ENCODE measurements at regions not wholly inside any gene's neighbourhood (a gene's known extent, or its start where the extent isn't known, plus 50 kb on each side); places are given as distances from the start of the nearest gene placed in this dataset.
"Not testable (repeated sequence)": the region's sequence is repeated elsewhere in the genome, so short reads cannot be mapped to it uniquely, and the experiment has no call there.

DNA sequence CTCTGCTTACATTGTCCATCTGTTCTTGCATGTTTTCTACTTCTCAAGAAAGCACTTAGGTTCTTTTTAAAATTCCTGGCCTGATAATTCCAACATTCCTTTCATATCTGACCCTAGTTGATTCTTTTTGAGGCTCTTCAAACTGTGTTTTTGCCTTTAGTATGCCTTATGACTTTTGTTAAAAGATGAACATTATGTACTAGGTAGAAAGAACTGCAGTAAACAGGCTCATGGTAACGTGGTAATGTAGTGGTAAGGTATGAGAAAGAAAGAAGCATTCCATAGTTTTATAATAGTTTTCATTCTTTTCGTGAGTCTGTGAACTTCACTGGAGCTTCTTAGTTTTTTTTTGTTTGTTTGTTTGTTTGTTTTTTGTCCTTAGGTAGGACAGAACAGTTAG lies 306.4 kb downstream of the MBD2 start:
- no peak for DNase-seq

DNA sequence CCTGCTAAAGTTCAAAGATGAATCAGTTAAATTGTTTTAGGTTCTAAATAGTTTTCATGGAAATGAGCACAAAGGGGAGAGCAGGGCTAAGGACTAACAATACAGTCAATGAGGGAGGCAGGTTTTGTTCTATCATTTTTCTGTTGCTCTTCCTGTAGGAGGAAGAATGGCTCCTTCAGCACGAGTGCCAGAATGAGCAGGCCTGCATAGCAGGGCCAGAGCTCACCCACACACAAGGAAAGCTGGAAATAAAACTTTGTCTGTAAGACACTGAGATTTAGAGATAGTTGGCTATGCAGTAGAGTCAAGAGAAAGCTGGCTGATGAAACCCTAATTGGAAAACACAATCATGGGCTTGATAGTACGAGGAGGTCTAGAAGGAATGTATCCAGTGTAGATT lies 313.3 kb downstream of the MBD2 start:
- DNase-seq, result no peak

DNA sequence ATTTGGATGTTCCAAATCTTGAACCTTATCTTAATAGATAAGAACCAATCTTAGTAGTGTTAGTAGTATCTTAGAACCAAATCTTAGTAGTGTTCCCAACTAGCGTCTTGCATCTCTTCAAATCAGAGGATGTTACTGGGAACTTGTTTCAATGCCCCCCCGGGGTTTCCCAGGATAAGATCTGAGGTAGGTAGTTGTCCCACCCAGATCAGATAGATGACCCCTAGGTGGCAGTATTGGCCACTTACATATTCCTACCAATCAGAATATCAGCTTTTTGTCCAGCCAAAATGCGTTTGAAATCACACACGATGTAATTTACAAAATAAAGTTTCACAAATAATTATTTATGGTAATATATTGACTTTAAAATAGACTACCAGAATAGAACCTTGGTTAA lies 314.8 kb downstream of the MBD2 start:
- peak; percentile 9 for DNase-seq

DNA sequence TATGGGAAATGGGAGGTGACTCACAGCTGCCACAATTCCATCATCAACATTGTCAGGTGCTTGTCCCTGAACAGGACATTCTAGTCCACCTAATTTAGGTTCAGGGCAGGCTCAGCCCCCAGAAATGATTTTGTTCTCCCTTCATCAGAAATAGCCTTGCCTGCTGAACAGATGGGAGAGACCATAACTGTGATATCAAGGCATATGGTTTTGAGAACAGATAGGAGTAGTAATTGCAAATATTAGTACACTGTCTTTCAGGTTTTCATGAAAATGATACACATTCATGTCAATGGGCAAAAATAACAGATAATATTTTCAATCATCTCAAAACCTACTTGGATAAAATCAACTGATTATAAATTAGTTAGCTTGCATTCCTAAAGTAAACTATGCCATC lies 316.5 kb downstream of the MBD2 start:
- DNase-seq, result no peak

DNA sequence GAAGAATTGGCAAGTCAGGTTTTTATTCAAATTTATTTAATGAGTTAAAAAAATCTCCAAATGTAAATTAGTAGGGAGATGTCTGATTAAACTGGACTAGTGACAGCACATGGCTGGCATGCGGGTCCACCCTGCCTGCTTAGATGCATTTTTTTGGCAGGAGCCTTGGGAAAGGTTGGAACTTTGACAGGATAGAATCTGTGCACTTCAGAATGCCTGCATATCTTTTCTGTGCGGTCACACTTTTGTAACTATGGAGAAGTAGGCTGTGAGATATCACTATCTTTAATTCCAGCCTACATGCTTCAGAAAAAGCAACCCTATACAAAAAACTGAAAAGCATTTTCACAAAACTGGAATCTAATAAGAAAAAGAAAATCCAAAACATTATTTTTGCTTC lies 317.8 kb downstream of the MBD2 start:
- DNase-seq, result no peak

DNA sequence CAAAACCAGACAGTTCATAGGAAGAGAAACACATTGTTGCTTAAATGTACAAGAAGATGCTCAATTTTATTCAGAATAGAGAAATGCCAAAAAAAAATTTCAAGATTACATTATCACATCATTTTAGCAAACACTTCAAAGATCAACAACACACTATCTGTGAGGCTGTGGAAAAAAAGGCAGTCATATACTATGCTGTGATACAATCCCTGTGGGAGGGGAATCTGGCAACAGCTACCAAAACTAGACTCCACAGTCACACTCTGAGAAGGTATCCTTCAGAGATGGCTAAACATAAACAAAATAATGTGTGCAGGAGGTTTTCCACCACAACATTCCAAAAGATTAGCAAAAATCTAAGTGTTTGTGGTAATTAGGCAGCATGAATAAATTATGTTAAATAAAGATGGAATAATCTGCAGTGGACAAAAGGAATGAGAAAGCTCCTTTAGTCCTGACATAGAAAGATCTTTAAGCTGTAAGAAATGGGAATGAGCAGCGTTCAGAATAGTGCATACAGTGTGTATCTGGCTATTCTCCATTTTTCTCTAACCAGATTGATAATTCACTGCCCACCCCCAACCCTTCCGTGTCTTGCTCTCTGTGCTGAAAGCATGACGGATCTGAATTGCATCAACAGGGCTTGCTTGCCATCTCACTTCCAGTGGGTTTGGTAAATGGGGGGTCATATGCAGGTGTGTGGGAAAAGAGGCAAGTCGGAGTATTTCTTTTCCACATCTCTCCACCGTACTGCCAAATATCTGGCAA lies 329.6 kb downstream of the MBD2 start:
- no peak for DNase-seq

DNA sequence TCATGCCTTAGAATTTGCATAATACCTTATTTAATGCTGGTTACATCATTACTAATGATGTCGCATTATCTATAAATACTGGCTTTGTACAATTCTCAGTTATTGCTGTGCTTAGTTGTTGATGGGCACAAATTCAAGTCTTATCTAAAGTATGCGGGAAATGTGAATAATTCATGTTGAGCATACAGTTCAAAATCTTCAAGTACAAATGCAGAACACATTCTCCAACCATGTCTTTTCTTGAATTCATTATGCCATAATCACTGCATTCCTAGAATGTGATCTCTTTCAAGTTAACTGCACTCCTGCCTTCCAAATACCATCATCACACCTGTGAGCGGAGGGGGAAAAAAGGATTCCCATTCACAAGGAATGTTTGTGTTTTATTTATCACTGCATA lies 337.0 kb downstream of the MBD2 start:
- no peak for DNase-seq

DNA sequence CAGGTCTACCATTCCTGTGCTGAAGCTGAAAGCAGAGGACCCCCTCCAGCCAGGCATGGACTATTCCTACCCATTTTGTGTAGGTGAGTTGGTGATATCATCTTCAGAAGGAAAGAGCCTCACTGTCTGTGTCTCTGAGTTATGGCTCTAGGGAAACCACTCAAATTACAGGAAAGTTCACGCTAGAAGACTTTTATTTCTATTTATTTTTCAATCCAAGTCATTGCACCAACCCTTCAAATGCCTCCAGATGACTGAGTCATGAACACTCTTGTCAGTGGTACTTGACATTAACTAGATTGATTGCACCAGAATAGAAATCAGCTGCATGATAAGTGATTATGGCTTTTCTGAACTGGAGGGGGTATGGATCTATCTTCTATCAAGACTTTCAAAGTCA lies 338.4 kb downstream of the MBD2 start:
- no peak for DNase-seq

DNA sequence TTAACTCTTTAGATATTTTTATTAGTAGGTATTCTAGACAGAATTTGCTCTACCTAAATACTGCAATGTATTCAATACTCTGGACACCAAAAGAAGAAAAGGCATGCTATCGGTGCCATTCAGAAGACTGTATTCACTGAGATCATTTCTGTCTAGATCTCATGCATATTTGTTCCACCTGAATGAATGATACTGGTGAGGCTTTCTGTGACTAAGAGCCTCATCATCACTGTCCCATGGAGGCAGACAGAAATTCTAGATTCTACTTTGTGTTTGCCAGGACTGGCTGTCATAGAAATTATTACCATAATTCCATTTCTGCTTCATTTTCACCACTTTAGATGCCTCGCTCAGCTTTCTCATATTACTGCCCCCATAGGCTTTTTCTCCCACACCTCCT lies 340.7 kb downstream of the MBD2 start:
- DNase-seq, result no peak

DNA sequence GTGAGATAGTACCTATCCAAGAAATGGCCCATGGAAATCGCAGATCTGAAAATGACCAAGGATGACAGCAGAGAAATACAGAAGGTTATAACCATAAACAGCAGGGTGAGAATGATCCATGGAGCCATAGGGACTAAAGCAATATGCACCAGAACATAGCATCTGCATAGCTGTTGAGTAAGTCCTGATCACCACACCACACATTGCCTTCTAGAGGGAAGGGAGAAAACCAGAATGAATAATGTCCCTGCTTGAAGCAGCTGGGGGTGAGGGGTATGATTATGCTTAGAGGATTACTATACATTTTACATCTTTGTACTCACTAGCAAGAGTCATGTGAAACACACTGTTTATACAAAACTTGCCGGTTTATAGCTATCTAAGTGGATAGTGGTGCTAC lies 350.4 kb downstream of the MBD2 start:
- DNase-seq, result no peak

DNA sequence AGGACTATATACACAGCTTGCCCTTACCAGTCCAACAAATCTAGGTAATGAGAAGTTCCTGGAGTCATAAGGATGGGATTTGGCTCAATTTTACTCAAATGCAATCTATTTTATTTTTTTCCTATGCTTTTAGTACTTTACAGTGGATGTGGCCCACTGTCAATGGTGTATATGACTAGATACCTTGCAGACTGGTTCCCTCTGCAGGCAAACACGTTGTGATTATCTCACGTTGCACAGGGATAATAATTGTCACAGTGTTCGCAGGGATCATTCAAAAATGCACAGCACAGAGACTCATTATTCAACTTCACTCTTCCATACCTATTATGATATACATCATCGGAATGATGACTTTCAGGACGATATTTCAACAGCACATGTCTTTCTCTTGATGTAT lies 359.7 kb downstream of the MBD2 start:
- DNase-seq, result no peak

DNA sequence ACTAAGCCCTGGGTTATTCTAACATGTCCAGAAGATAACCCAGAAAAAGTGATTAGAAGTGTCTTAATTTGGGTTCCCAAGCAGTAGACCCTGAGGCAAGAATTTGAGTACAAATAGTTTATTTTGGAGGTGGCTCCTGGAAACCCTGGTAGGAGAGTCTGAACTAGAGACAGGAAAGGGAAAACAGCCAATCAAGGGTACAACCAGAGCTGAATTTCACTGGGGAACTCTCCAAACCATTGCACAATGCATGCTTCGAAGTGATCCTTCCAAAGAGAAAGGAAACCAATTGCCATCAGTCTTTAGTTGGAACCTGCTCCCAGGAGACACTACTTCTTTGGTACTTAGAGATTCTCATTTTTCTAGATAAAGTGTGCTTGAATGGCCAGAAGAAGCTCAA lies 361.5 kb downstream of the MBD2 start:
- DNase-seq, result no peak

DNA sequence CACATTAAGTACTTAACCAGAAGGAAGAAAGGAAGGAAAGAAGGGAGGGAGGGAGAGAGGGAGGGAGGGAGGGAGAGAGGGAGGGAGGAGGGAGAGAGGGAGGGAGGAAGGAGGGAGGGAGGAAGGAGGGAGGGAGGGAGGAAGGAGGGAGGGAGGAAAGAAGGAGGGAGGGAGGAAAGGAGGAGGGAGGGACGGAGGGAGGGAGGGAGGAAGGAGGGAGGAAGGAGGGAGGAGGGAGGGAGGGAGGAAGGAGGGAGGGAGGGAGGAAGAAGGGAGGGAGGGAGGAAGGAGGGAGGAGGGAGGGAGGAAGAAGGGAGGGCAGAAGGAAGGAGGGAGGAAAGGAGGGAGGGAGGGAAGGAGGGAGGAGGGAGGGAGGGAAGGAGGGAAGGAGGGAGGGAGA lies 363.3 kb downstream of the MBD2 start:
- DNase-seq, result no peak

DNA sequence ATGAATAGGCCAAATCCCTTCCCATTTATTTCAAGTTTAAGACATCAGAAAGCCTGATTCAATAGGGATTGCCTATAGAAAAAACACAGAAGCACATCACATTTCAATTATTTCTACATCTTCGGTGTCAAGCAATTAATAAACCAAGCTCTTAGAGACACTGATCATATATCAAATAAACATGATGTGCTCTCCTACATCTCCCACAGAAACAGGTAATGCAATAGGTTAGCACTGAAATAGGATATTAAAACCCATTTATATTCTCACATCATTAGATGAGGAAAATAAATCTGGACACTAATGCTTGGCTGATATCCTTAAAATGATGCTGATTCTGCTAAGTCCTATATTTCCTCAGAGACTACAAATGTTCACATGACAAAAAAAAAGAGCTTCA lies 364.7 kb downstream of the MBD2 start:
- no peak for DNase-seq

DNA sequence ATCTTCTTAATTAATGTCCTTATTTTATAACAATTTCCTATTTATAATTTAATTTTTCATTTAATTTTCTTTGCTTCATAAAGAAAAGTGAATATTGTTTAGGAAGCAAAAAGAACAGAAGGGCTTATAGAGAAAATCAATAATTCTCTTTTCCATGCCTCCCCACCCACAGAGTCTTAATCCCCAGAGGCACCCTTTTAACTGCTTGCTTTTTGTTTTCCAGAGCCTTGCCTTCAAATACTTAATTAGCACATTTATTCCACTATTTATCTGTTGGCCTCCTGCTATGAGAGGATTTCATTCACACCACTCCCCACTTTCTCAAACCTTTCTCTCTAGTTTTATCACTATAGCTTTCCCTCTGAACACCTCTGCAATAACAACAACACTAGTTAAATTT lies 373.6 kb downstream of the MBD2 start:
- DNase-seq, result no peak

DNA sequence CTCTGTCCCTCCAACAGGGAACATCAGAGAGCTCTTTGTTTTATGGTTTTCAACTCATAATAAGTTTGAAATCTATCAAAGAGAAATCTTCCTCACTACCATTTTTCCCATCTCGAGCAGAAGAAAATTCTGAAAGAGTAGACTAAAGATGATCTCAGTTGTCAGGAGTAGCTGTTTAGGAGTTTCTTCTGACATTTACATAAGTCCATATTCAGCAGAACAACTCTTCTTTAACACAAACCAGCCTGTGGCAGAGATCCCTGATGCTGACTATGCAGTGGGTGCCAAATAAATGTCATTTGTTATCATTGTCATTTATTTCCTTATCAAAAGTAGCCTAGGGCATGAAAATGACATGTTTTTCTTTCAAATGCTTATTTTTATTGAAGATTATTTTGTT lies 380.7 kb downstream of the MBD2 start:
- DNase-seq, result no peak

DNA sequence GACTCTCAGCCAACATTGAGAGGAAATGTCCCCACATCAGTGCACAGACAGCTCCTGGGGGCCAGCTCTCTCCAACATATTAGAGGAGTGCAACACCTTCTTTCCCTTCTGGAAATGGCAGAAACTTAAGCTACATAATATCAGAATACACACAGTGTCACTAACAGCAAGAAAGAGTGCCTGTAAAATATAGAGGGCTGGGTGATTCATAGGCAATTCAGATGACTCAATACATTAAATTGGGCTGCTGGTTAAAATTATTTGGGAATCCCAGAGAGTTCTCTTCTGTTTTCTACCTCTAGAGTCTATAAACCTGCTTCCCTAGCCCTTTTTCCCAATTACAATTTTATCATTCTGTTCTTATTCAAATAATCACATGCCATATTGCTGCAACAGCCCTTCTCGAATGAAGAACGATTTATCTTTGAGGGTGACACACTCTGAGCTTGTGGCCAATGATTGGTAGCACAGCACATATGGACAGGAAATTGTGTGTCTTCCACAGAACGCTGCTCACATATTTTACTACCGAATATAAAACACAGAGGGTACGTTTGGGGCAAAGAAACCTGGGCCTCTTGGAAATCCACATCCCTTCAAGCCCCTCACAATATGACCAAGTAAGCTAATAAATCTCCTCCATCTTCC lies 381.2 kb downstream of the MBD2 start:
- DNase-seq, result no peak

DNA sequence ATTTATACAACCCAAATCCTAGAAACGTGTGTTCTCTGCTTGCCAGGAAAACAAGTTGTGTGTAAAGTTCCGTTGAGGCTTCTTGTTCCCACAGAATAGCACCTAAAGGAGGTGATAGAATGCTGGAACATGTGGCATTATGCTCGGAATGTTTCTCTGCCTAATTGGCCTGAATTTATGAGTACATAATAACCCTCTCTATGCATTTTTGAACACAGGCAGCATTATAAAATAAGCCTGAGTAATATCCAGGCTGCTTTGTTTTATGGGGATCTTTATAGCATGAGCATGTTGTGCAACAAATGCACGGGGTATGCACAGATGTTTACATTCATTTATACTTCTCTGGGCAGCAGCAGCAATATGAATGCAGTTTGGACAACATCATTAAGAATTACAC lies 385.7 kb downstream of the MBD2 start:
- DNase-seq, result no peak

DNA sequence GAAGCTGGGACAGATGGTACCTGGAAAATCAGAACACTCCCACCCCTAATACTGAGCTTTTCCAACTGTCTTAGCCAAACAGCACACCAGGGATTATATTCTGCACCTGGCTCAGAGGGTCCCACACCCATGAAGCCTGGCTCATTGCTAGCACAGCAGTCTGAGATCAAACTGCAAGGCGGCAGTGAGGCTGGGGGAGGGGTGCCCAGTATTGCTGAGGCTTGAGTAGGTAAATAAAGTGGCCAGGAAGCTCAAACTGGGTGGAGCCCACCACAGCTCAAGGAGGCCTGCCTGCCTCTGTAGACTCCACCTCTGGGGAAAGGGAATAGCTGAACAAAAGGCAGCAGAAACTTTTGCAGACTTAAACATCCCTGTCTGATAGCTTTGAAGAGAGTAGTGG lies 403.3 kb downstream of the MBD2 start:
- not testable (repeated sequence) for DNase-seq

DNA sequence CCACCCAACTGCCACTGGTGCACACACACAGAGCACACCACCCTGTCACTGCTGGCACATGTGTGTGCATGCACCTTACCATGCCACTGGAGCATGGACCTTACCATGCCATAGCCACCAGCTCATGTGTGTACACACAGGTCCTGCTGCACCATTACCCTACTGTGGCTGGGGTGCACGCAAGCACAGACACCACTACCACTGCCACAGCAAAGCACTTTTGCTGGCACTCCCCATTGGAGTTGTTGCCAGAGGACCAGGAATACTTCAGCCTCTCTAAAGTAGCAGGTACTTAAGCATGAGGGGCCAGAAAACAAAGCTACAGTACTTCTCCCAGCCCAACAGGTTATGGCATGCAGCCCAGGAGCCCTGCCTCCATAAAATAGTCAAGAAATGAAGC lies 404.8 kb downstream of the MBD2 start:
- no peak for DNase-seq

DNA sequence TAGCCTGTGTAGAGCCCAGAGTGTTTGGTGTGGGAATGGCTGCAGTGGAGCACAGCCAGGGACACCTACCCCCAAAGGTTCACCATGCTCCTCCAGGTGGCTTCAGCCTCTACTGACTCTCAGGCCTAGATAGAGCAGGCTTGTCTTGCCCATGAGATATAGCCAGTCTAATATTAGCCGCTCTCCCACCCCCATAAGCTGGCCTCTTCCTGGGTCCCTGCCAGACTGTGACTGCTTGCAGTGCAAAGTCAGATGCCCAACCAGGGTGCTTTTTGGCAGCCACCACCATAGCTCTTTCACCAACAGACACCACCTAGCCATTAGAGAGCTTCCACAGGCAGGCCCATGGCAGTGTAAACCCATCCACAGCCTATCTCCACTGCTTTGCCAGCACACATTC lies 405.3 kb downstream of the MBD2 start:
- no peak for DNase-seq

DNA sequence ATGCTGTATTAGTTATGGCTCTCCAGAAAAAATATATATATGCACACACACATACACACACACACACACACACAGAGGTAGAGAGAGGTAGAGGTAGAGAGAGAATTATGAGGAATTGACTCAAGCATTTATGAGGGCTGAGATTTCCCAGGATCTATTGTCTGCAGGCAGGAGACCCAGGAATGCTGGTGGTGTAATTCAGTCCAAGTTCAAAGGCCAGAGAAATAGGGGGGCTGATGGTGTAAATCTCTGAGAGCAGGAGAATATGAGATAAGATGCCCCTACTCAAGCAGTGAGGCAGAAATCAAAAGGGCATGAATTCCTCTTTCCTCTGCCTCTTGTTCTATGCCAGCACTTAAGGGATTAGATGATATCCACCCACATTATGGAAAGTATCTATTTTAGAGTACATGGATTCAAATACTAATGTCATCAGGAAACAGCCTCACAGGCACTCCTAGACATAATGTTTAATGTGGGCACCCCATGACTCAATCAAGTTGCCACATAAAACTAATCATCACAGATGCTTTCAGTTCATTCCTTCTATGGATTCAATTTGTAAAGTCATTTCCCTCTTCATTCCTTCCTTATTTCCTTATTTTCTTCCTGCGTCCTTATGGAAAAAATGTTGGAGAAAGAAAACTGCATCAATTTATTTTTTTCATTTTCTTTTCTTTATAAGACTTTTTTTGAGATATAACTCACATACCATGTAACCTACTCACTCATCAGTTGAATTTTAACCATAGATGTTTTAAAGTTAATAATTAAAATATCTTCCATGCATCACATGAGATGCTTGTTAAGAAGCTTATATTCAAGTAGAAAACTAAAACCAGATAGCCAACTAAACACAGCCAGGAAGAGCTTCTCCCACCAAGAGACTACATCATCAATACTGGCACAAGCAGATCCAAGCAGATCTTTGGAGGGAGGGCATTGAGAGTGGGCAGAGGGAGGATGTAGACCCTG lies 406.2 kb downstream of the MBD2 start:
- DNase-seq, result no peak

DNA sequence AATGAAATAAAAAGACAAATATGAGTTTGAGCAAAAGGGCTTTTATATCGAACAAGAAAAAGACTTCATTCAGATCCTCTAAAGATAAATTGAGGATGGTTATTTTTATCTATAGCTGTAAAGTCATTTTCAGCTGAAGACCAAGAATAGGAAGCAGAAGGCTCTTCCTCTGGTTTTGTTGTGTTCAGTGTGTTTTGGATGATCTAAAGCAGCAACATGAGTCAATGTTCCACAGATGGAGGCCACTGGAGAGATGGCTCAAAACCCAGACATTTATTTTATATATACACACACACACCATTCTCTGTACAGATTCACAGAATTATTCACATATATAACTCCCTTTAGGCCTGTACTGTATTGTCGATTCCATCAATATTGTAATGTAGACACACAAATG lies 424.3 kb downstream of the MBD2 start:
- DNase-seq, result no peak

DNA sequence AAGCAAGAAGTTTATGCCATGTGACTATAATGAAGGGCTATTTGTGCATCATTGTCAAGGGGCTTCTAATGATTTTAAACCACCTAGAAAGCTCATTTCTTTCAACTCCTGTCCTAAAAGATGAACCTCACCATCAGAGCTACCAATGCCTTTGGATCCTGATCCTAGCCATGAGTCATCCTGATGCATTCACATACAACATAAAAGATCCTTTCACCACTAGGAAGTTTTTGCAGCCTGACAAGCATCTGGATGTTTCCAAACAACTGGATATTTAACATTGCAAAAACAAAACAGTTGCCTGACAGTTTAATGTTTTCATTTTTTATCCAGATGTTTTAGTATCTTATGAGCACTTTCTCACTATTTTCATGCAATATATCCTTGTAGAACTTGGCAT lies 425.3 kb downstream of the MBD2 start:
- no peak for DNase-seq

Measured in activated CD4-positive, alpha-beta T cell treated with anti-CD3 and anti-CD28 coated beads for 48 hours (primary cell).